Liver (tissue), 3 donors: ENCODE measurements at regions not wholly inside any gene's neighbourhood (a gene's known extent, or its start where the extent isn't known, plus 50 kb on each side); places are given as distances from the start of the nearest gene placed in this dataset.

ENCODE experiments used
- ATF3 ChIP-seq: IDR thresholded peaks from 2 replicates; pipeline ENCODE4 v1.6.1; 2016; ENCODE audit warnings: antibody characterized with exemption
- JUND ChIP-seq, 2 donors: IDR thresholded peaks; 2 replicates each; pipeline ENCODE4 v1.6.1; 2016; ENCODE audit warnings: antibody characterized with exemption in 2 of 2
- TAF1 ChIP-seq: conservative IDR thresholded peaks from 2 replicates; pipeline ENCODE4 v1.6.1; 2016; ENCODE audit warnings: antibody characterized with exemption, mild to moderate bottlenecking
- TF ChIP-seq, protein P1 (sequence below): fragments of 150-350 bp; IDR thresholded peaks from 2 replicates; pipeline ENCODE4 v1.5.1; 2017; ENCODE audit warnings: improper control_type of control experiment, low read depth, low read length; ENCODE audit not compliant: missing input control
- donor health status: healthy.
- donor health status: healthy.

- TF ChIP-seq JUND (IDR thresholded peaks at IDR 0.05): no peak
- TF ChIP-seq, protein P1, sequence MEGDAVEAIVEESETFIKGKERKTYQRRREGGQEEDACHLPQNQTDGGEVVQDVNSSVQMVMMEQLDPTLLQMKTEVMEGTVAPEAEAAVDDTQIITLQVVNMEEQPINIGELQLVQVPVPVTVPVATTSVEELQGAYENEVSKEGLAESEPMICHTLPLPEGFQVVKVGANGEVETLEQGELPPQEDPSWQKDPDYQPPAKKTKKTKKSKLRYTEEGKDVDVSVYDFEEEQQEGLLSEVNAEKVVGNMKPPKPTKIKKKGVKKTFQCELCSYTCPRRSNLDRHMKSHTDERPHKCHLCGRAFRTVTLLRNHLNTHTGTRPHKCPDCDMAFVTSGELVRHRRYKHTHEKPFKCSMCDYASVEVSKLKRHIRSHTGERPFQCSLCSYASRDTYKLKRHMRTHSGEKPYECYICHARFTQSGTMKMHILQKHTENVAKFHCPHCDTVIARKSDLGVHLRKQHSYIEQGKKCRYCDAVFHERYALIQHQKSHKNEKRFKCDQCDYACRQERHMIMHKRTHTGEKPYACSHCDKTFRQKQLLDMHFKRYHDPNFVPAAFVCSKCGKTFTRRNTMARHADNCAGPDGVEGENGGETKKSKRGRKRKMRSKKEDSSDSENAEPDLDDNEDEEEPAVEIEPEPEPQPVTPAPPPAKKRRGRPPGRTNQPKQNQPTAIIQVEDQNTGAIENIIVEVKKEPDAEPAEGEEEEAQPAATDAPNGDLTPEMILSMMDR: no peak
- TF ChIP-seq ATF3: no peak
- TF ChIP-seq TAF1: no peak
These were observed 141.5 kb downstream of the NEDD1 start for GRCh38 chr12:97048421-97049035.
